Gastroesophageal sphincter (tissue), 4 donors: ENCODE measurements at regions not wholly inside any gene's neighbourhood (a gene's known extent, or its start where the extent isn't known, plus 50 kb on each side); places are given as distances from the start of the nearest gene placed in this dataset.

Experiments
- ATAC-seq: fragments of 150-250 bp; one replicate; pipeline ENCODE4 v1.9.1; 2016; ENCODE audit warnings: mild to moderate bottlenecking, moderate library complexity
- H3K27ac ChIP-seq, 4 donors: fragments of 200-600 bp; sonication (generic) in 3 of 4; 1 replicate in 3 of 4; 2 replicates in 1 of 4; pipeline ENCODE4 v1.5.1; 2016 to 2019
- H3K27me3 ChIP-seq: fragments of 200-600 bp; sonication (generic); one replicate; pipeline ENCODE4 v1.5.1; 2019
- H3K36me3 ChIP-seq, 2 donors: fragments of 200-600 bp; sonication (generic); one replicate each; pipeline ENCODE4 v1.5.1; 2019; ENCODE audit warnings: control low read depth in 1 of 2
- H3K4me1 ChIP-seq, 3 donors: fragments of 200-600 bp; sonication (generic); 1 replicate in 2 of 3; 2 replicates in 1 of 3; pipeline ENCODE4 v1.5.1; 2016 to 2019; ENCODE audit warnings: control low read depth in 2 of 3
- H3K4me3 ChIP-seq, 2 donors: fragments of 200-600 bp; sonication (generic); one replicate each; pipeline ENCODE4 v1.5.1; 2019; ENCODE audit warnings: mild to moderate bottlenecking in 1 of 2, moderate library complexity in 1 of 2
- H3K9me3 ChIP-seq, 3 donors: fragments of 200-600 bp; sonication (generic); one replicate each; pipeline ENCODE4 v1.5.1; 2017 to 2019; ENCODE audit warnings: control low read depth in 2 of 3
- EP300 ChIP-seq: sonication (generic); formaldehyde crosslinking; IDR thresholded peaks from one replicate; pipeline ENCODE4 v1.6.1; 2017; ENCODE audit warnings: antibody characterized with exemption, mild to moderate bottlenecking
- POLR2A ChIP-seq, 2 donors: fragments of 450-650 bp; IDR thresholded peaks; one replicate each; pipeline ENCODE4 v1.6.1; 2017; ENCODE audit warnings: antibody characterized with exemption in 2 of 2, mild to moderate bottlenecking in 2 of 2, moderate library complexity in 1 of 2
- POLR2AphosphoS5 ChIP-seq: sonication (generic); formaldehyde crosslinking; IDR thresholded peaks from one replicate; pipeline ENCODE4 v1.6.1; 2017; ENCODE audit warnings: antibody characterized with exemption
- WGBS, 2 donors: methylation state at CpG; one replicate each; pipeline ENCODE4 v1.1.5; 2018; ENCODE audit warnings: low coverage in 1 of 2; 5-methylcytosine and 5-hydroxymethylcytosine counted together
- TF ChIP-seq, protein P1 (sequence below), 4 experiments: fragments of 200-600 bp in 2 of 4; fragments of 450-650 bp in 2 of 4; sonication (generic) in 1 of 4; IDR thresholded peaks; one replicate each; pipeline ENCODE4 v1.5.1; 2017 to 2019; ENCODE audit warnings: antibody characterized with exemption in 4 of 4, mild to moderate bottlenecking in 2 of 4, moderate library complexity in 2 of 4

DNA sequence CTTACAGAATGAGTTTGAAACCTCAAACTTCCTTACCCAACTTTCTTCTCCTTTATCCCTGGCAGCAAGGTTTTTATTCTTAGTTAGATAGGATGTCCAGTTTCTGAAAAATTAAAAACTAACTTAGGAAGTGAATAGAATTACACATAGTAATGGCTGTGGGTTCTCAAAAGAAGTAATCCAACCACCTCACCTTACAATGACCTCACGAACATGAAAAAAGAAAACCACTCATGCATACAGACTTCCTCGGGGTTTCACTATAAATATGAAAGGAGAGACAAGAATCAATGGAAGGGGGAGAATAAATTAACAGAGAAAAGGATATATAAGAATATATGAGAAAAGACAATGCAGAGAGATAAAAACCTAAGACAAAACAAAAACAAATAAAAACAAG, 1044.3 kb upstream of the KLHL29 start:
- Histone ChIP-seq H3K4me3 (no peak overlapping the region), H3K27ac (no peak overlapping the region), H3K4me1 (no peaks in the 10 kb centered on the region), H3K36me3 (no peaks in the 10 kb centered on the region), H3K27me3 (no peaks in the 10 kb centered on the region), H3K9me3 (no peaks in the 10 kb centered on the region)
- 89 to 96% methylated on average over 2 of the region's 2 CpGs for WGBS, 2 donors
- ATAC-seq, result no peak
- TF ChIP-seq EP300 (no peak), POLR2A (IDR thresholded peaks at IDR 0.05) (no peak), POLR2AphosphoS5 (no peak)
- TF ChIP-seq, protein P1, sequence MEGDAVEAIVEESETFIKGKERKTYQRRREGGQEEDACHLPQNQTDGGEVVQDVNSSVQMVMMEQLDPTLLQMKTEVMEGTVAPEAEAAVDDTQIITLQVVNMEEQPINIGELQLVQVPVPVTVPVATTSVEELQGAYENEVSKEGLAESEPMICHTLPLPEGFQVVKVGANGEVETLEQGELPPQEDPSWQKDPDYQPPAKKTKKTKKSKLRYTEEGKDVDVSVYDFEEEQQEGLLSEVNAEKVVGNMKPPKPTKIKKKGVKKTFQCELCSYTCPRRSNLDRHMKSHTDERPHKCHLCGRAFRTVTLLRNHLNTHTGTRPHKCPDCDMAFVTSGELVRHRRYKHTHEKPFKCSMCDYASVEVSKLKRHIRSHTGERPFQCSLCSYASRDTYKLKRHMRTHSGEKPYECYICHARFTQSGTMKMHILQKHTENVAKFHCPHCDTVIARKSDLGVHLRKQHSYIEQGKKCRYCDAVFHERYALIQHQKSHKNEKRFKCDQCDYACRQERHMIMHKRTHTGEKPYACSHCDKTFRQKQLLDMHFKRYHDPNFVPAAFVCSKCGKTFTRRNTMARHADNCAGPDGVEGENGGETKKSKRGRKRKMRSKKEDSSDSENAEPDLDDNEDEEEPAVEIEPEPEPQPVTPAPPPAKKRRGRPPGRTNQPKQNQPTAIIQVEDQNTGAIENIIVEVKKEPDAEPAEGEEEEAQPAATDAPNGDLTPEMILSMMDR (IDR thresholded peaks at IDR 0.05), result no peak

DNA sequence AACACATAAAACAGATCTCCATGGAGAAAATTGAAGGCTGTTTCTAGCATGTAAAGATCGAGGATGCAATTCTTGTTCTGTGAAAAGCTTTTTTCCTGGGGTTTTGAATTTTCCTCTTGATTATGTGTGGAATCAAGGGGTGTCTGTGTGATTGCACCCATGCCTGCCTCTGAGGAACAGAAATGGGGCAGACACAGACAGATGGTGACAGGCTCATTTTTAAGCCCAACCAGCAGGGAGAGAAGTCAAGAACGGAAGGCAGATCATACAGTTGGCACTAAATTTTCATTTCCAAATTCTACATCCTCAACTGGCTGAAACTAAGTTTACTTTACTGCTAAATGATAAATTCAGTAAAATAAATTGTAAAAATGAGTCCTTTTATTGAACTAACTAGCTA, 1037.7 kb upstream of the KLHL29 start:
- no peak for ATAC-seq
- Histone ChIP-seq H3K4me1 (no peaks in the 10 kb centered on the region), H3K4me3 (no peak overlapping the region), H3K36me3 (no peaks in the 10 kb centered on the region), H3K9me3 (no peaks in the 10 kb centered on the region), H3K27ac (no peak overlapping the region), H3K27me3 (no peaks in the 10 kb centered on the region)
- TF ChIP-seq, protein P1 (IDR thresholded peaks at IDR 0.05), result no peak
- no peak for TF ChIP-seq EP300
- no peak for TF ChIP-seq POLR2A (IDR thresholded peaks at IDR 0.05)
- TF ChIP-seq POLR2AphosphoS5, result no peak
- 57 to 82% methylated on average over 2 of the region's 2 CpGs for WGBS, 2 donors

DNA sequence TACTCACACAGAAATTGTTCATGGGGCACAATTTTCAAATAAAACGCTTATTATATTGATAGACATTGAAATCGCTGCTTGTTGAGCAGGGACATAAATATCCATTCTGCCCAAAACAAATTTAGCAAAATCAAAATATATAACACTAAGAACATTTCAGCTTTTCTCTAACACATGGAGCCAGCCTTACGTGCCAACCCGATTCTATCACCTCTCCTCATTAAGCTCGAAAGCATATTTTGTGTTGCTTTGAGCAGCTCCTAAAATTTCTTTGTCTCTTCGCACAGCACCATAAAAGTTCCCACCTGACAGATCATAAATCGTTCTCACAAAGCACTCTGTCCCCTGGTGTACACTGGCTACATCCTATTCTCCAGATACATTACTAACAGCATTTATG, 1034.4 kb upstream of the KLHL29 start:
- no peaks in the 10 kb centered on the region for H3K4me1 ChIP-seq
- ATAC-seq, result no peak
- TF ChIP-seq, protein P1 (IDR thresholded peaks at IDR 0.05), result no peak
- TF ChIP-seq EP300, result no peak
- no peaks in the 10 kb centered on the region for H3K36me3 ChIP-seq
- no peaks in the 10 kb centered on the region for H3K27me3 ChIP-seq
- 68 to 91% methylated on average over 6 to 7 of the region's 7 CpGs for WGBS, 2 donors
- H3K4me3 ChIP-seq, result no peak overlapping the region
- no peaks in the 10 kb centered on the region for H3K9me3 ChIP-seq
- no peak overlapping the region for H3K27ac ChIP-seq

DNA sequence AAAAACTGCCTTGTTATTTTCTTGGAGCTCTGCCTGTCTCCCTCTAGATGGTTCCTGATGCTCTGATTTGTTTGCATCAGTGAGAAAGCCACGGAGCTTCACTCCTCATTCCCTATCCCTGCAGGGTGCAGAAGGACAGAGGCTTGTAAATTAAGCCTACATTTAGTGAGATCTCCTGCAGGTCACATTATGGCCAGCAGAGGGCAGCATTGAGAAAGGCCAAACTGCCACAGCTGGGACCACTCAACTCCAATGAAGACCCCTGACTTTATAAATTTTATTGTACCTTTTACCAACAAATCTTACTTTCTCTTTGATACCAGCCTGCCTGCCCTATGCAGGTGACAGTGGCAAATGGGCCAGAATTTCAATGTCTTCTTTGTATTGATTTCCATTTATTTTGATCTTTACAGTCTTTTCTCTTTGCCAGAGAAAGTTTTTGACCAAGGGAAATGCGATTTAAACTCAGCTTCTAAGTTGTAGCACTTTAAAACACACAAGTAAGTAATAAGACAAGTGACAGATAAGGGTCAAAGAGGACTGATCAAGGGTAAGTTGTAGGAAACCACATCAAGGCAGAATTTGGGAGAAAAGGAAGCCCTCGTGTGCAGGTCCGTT, 1029.1 kb upstream of the KLHL29 start:
- no peak for ATAC-seq
- WGBS, 2 donors, result 62 to 64% methylated on average over 4 of the region's 4 CpGs
- H3K27me3 ChIP-seq, result no peaks in the 10 kb centered on the region
- no peaks in the 10 kb centered on the region for H3K9me3 ChIP-seq
- H3K4me3 ChIP-seq, result no peak overlapping the region
- no peaks in the 10 kb centered on the region for H3K36me3 ChIP-seq
- TF ChIP-seq, protein P1 (IDR thresholded peaks at IDR 0.05), result peak; percentile 59 to 85 (median 64)
- TF ChIP-seq EP300, result no peak
- H3K4me1 ChIP-seq, result no peaks in the 10 kb centered on the region
- no peak overlapping the region for H3K27ac ChIP-seq

DNA sequence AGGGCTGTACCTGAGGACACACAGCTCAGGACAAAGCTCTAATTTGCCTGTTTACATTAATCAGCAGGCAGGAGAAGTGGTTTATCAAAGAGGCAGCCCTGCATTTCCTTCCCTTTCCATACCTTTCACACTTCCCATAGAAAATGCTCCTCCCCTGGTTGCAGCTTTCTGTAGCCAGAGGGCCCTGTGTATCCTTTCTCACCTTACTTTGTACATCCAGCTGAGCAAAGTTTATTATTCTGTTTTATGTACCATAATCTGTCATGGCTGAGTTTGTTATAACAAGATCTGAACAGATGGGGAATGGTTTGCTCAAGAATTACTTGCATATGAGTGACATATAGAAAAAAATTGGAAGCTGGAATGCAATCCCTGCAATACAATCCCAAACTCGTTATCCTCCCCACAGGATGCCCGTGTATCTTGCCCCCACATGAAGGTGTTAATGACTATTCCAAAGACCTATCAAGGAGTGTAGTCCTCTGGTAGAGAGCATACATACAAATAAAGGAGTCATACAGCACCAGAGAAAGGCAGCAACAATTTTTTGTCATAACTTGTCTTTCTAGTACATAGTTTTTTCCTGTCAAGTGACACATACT, 1025.8 kb upstream of the KLHL29 start:
- 53 to 55% methylated on average over 2 of the region's 2 CpGs for WGBS, 2 donors
- Histone ChIP-seq H3K27ac (no peak overlapping the region), H3K9me3 (no peaks in the 10 kb centered on the region), H3K4me3 (no peak overlapping the region), H3K36me3 (no peaks in the 10 kb centered on the region), H3K4me1 (no peaks in the 10 kb centered on the region), H3K27me3 (no peaks in the 10 kb centered on the region)
- TF ChIP-seq EP300, result no peak
- TF ChIP-seq POLR2AphosphoS5, result no peak
- TF ChIP-seq POLR2A (IDR thresholded peaks at IDR 0.05), result no peak
- TF ChIP-seq, protein P1 (IDR thresholded peaks at IDR 0.05), result no peak
- no peak for ATAC-seq
